ENCODE measurements at regions not wholly inside any gene's neighbourhood (a gene's known extent, or its start where the extent isn't known, plus 50 kb on each side); places are given as distances from the start of the nearest gene placed in this dataset.

DNA sequence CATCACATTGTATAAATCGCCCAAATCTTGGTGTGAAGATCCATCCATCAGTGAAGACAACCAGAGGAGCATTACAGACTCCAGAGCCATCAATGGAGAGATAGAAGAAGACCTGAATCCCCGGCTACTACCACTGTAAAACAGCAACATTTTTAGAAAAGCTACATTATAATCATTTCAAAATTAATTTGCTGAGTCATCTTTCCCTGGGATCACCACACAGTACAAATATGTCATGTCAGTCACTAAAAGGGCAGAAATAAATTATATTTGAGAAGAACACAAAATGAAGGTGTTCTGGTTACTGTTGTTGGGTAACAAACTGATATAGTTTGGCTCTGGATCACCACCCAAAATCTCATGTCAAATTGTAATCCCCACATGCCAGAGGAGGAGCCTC lies 218.5 kb upstream of the STT3B start:
- TF ChIP-seq, protein P1, sequence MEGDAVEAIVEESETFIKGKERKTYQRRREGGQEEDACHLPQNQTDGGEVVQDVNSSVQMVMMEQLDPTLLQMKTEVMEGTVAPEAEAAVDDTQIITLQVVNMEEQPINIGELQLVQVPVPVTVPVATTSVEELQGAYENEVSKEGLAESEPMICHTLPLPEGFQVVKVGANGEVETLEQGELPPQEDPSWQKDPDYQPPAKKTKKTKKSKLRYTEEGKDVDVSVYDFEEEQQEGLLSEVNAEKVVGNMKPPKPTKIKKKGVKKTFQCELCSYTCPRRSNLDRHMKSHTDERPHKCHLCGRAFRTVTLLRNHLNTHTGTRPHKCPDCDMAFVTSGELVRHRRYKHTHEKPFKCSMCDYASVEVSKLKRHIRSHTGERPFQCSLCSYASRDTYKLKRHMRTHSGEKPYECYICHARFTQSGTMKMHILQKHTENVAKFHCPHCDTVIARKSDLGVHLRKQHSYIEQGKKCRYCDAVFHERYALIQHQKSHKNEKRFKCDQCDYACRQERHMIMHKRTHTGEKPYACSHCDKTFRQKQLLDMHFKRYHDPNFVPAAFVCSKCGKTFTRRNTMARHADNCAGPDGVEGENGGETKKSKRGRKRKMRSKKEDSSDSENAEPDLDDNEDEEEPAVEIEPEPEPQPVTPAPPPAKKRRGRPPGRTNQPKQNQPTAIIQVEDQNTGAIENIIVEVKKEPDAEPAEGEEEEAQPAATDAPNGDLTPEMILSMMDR (optimal IDR thresholded peaks at IDR 0.05 in 1 of 3, IDR thresholded peaks at IDR 0.05 in 1 of 3, conservative IDR thresholded peaks at IDR 0.05 in 1 of 3; ENCODE audit: extremely low read depth in 1 of 3, insufficient read depth in 2 of 3, low read length in 3 of 3), result no peak
- no peak for TF ChIP-seq EZH2 (IDR thresholded peaks at IDR 0.05; ENCODE audit: low read length)

All from keratinocyte (primary cell).